A549 (cell line): ENCODE measurements at regions not wholly inside any gene's neighbourhood (a gene's known extent, or its start where the extent isn't known, plus 50 kb on each side); places are given as distances from the start of the nearest gene placed in this dataset.
"Not testable (repeated sequence)": the region's sequence is repeated elsewhere in the genome, so short reads cannot be mapped to it uniquely, and the experiment has no call there.

Experiments used
- CHD4 ChIP-seq: fragments of 200-600 bp; sonication (generic); IDR thresholded peaks from 2 replicates; pipeline ENCODE4 v1.6.1; 2016; ENCODE audit warnings: antibody characterized with exemption, mild to moderate bottlenecking, borderline replicate concordance
- CTCF ChIP-seq: fragments of >200 bp; sonication (Bioruptor Twin); formaldehyde crosslinking; IDR thresholded peaks from 3 replicates; pipeline ENCODE4 v1.5.1; 2016
- FOSL2 ChIP-seq, 2 experiments: fragments of 450-650 bp in 1 of 2; fragments of >200 bp in 1 of 2; sonication (Bioruptor Twin) in 1 of 2; formaldehyde crosslinking; IDR thresholded peaks; 2 replicates each; pipeline versions ENCODE4 v1.5.0 to v1.6.1; 2016 to 2020; ENCODE audit warnings: mild to moderate bottlenecking in 1 of 2, moderate library complexity in 1 of 2
- HDAC2 ChIP-seq: fragments of 200-600 bp; sonication (generic); IDR thresholded peaks from 2 replicates; pipeline ENCODE4 v1.6.1; 2016
- HEYL ChIP-seq: fragments of 250-450 bp; sonication (Bioruptor Pico); IDR thresholded peaks from 2 replicates; pipeline ENCODE4 v1.8.0; 2021; ENCODE audit warnings: mild to moderate bottlenecking, moderate library complexity
- KDM1A ChIP-seq: fragments of 200-600 bp; sonication (generic); IDR thresholded peaks from 2 replicates; pipeline ENCODE4 v1.6.1; 2016; ENCODE audit warnings: low read depth, mild to moderate bottlenecking
- KDM5A ChIP-seq: fragments of 200-600 bp; sonication (generic); IDR thresholded peaks from 2 replicates; pipeline ENCODE4 v1.6.1; 2016; ENCODE audit warnings: antibody characterized with exemption, mild to moderate bottlenecking
- MAFK ChIP-seq: fragments of 450-650 bp; IDR thresholded peaks from 2 replicates; pipeline ENCODE4 v1.6.1; 2014; ENCODE audit not compliant: partially characterized antibody
- MAX ChIP-seq: IDR thresholded peaks from 2 replicates; pipeline ENCODE4 v1.6.1; 2012
- MAZ ChIP-seq: fragments of 150-350 bp; IDR thresholded peaks from 2 replicates; pipeline ENCODE4 v1.6.1; 2014; ENCODE audit warnings: antibody characterized with exemption, low read depth, low read length, borderline replicate concordance
- PBX3 ChIP-seq: IDR thresholded peaks from 2 replicates; pipeline ENCODE4 v1.6.1; 2012
- RAD21 ChIP-seq, 2 experiments: fragments of >200 bp in 1 of 2; sonication (Bioruptor Twin) in 1 of 2; formaldehyde crosslinking in 1 of 2; IDR thresholded peaks in 1 of 2; conservative IDR thresholded peaks in 1 of 2; 2 replicates in 1 of 2; 3 replicates in 1 of 2; pipeline ENCODE4 v1.6.1; 2012 to 2018; ENCODE audit warnings: inconsistent platforms in 1 of 2
- REST ChIP-seq: fragments of 200-600 bp; sonication (generic); IDR thresholded peaks from 2 replicates; pipeline ENCODE4 v1.6.1; 2016; ENCODE audit warnings: antibody characterized with exemption, mild to moderate bottlenecking, moderate library complexity
- ZC3H11A ChIP-seq: fragments of 450-650 bp; IDR thresholded peaks from 2 replicates; pipeline ENCODE4 v1.6.1; 2014; ENCODE audit warnings: antibody characterized with exemption, mild to moderate bottlenecking

- TF ChIP-seq FOSL2 (IDR thresholded peaks at IDR 0.05); FOSL2 (CRISPR knock-in tag; IDR thresholded peaks at IDR 0.05); HDAC2; RAD21 (conservative IDR thresholded peaks at IDR 0.05 in 1 of 2, IDR thresholded peaks at IDR 0.05 in 1 of 2); MAZ; MAX; CTCF; REST; KDM1A; MAFK; ZC3H11A; KDM5A; PBX3; HEYL (CRISPR knock-in tag); CHD4: not testable (repeated sequence)
These were observed 307.1 kb downstream of the ZNF479 start for GRCh38 chr7:56825121-56825520.
